B cell (primary cell): ENCODE measurements at regions not wholly inside any gene's neighbourhood (a gene's known extent, or its start where the extent isn't known, plus 50 kb on each side); places are given as distances from the start of the nearest gene placed in this dataset.

ENCODE experiments used
- ATAC-seq: fragments of 200-7000 bp; cut with Tn5 transposase; one replicate; pipeline ENCODE4 v1.10.0; 2021; ENCODE audit warnings: low read depth, mild to moderate bottlenecking, moderate number of reproducible peaks, moderate library complexity
- CTCF ChIA-PET: fragments of 350-600 bp; sonication (Branson Sonifier 250); formaldehyde crosslinking; loops from one replicate; lab custom pipeline; 2021; ENCODE audit warnings: antibody characterized with exemption, inconsistent platforms; lab: Charles Lee
- POLR2A ChIA-PET: fragments of 350-600 bp; sonication (Branson Sonifier 250); formaldehyde crosslinking; loops from one replicate; lab custom pipeline; 2021; ENCODE audit warnings: antibody characterized with exemption; lab: Charles Lee
- DNase-seq: peaks from one replicate; pipeline ENCODE4 v3.0.0; 2013
- H2AFZ ChIP-seq: 2 replicates; pipeline ENCODE4 v1.6.1; 2012; ENCODE audit warnings: mild to moderate bottlenecking, low read depth, low read length; ENCODE audit not compliant: insufficient read depth, poor library complexity, severe bottlenecking
- H3K27ac ChIP-seq, 2 donors: 1 replicate in 1 of 2; 2 replicates in 1 of 2; pipeline ENCODE4 v1.5.1; 2012 to 2013; ENCODE audit warnings: low read length in 2 of 2, mild to moderate bottlenecking in 2 of 2, moderate library complexity in 1 of 2
- H3K27me3 ChIP-seq, 4 experiments: fragments of 200-600 bp in 1 of 4; sonication (generic) in 1 of 4; replicated peaks in 1 of 4; 1 replicate in 2 of 4; 2 replicates in 2 of 4; pipeline versions ENCODE4 v1.6.1 to v1.7.0; 2013 to 2016; ENCODE audit warnings: low read length in 3 of 4, mild to moderate bottlenecking in 2 of 4, mixed read lengths in 1 of 4, moderate library complexity in 1 of 4; ENCODE audit not compliant: insufficient read depth in 4 of 4, control insufficient read depth in 3 of 4; ENCODE audit errors: control extremely low read depth in 1 of 4
- H3K36me3 ChIP-seq, 2 experiments: replicated peaks in 1 of 2; 1 replicate in 1 of 2; 2 replicates in 1 of 2; pipeline versions ENCODE4 v1.6.1 to v1.7.1; 2013; ENCODE audit warnings: low read length in 1 of 2; ENCODE audit not compliant: insufficient read depth in 2 of 2, control insufficient read depth in 1 of 2; ENCODE audit errors: control extremely low read depth in 1 of 2, extremely low read depth in 1 of 2
- H3K4me1 ChIP-seq, 2 donors: fragments of 200-600 bp in 1 of 2; sonication (generic) in 1 of 2; 1 replicate in 1 of 2; 2 replicates in 1 of 2; pipeline versions ENCODE4 v1.5.1 to v1.6.1; 2013 to 2017; ENCODE audit warnings: low read length in 2 of 2; ENCODE audit not compliant: control insufficient read depth in 2 of 2, insufficient read depth in 2 of 2
- H3K4me2 ChIP-seq: replicated peaks from 2 replicates; pipeline ENCODE3; 2012; ENCODE audit warnings: mild to moderate bottlenecking, low read depth, low read length; ENCODE audit not compliant: poor library complexity, severe bottlenecking
- H3K4me3 ChIP-seq, 5 experiments: fragments of 200-600 bp in 1 of 5; sonication (generic) in 1 of 5; 1 replicate in 3 of 5; 2 replicates in 2 of 5; pipeline versions ENCODE4 v1.5.1 to v1.7.0; 2011 to 2016; ENCODE audit warnings: low read length in 4 of 5, mild to moderate bottlenecking in 4 of 5, low read depth in 2 of 5, control low read depth in 1 of 5, moderate library complexity in 1 of 5; ENCODE audit not compliant: insufficient read depth in 1 of 5; ENCODE audit errors: control extremely low read depth in 1 of 5, extremely low read depth in 1 of 5
- H3K79me2 ChIP-seq: fragments of 200-600 bp; sonication (generic); one replicate; pipeline ENCODE4 v1.6.0; 2016; ENCODE audit warnings: low read length; ENCODE audit not compliant: control insufficient read depth, insufficient read depth
- H3K9ac ChIP-seq: fragments of 200-600 bp; sonication (generic); 2 replicates; pipeline ENCODE4 v1.6.1; 2017; ENCODE audit warnings: mild to moderate bottlenecking, low read length, moderate library complexity
- H3K9me3 ChIP-seq, 3 donors: one replicate each; pipeline versions ENCODE4 v1.6.1 to v1.7.1; 2013; ENCODE audit warnings: low read length in 2 of 3; ENCODE audit not compliant: control insufficient read depth in 2 of 3, insufficient read depth in 1 of 3; ENCODE audit errors: control extremely low read depth in 1 of 3
- H4K20me1 ChIP-seq: 2 replicates; pipeline ENCODE4 v1.6.0; 2012; ENCODE audit warnings: mild to moderate bottlenecking, low read length; ENCODE audit not compliant: insufficient read depth, control insufficient read depth, poor library complexity, severe bottlenecking
- H3K27ac Mint-ChIP-seq: one replicate; pipeline ENCODE4 v1.8.0; 2021; ENCODE audit warnings: mixed read lengths
- H3K27me3 Mint-ChIP-seq: one replicate; pipeline ENCODE4 v1.8.0; 2021; ENCODE audit warnings: mixed read lengths
- H3K4me1 Mint-ChIP-seq: one replicate; pipeline ENCODE4 v1.8.0; 2021; ENCODE audit warnings: mixed read lengths
- H3K4me3 Mint-ChIP-seq: one replicate; pipeline ENCODE4 v1.8.0; 2021; ENCODE audit warnings: mixed read lengths
- H3K9me3 Mint-ChIP-seq: one replicate; pipeline ENCODE4 v1.8.0; 2022; ENCODE audit warnings: mixed read lengths; ENCODE audit not compliant: insufficient read depth
- EZH2 ChIP-seq: IDR thresholded peaks from 2 replicates; pipeline ENCODE4 v1.6.1; 2012; ENCODE audit warnings: borderline replicate concordance, low read depth, mild to moderate bottlenecking, moderate library complexity, low read length; ENCODE audit not compliant: insufficient read depth, poor library complexity, severe bottlenecking
- WGBS: methylation state at CpG from one replicate; pipeline ENCODE4 v1.1.5; 2013; ENCODE audit warnings: missing lambda C conversion rate; ENCODE audit not compliant: insufficient coverage; 5-methylcytosine and 5-hydroxymethylcytosine counted together
- intact Hi-C: fragments of 100-400 bp; cut with micrococcal nuclease; formaldehyde crosslinking; loops from one replicate; pipeline ENCODE4 v1.10.0; 2022
- TF ChIP-seq, protein P1 (sequence below): fragments of 200-600 bp; IDR thresholded peaks from one replicate; pipeline ENCODE4 v1.8.0; 2022; ENCODE audit warnings: antibody characterized with exemption, mild to moderate bottlenecking

DNA sequence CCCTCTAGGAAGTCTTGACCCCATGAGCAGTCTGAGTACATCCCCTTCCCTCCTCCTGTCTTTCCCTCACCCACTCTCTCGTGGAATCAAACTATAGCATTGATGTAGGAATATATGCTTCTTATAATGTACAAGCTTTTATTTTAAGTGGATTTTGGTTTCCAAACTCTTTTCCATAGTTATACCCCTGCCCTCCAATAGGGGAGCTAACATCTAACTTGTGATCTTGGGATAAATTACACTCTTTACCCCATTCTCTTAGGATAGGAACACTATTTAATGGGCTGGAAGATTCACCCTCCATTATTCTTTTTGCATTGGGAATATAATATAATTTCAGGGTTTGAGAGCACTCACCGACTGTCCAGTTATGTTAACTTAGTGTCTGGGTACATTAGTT lies 465.9 kb downstream of the GATA3 start:
- POLR2A ChIA-PET: no interaction called here
- WGBS: 100% methylated on average over 1 of the region's 2 CpGs
- no peak overlapping the region for H3K4me3 Mint-ChIP-seq

DNA sequence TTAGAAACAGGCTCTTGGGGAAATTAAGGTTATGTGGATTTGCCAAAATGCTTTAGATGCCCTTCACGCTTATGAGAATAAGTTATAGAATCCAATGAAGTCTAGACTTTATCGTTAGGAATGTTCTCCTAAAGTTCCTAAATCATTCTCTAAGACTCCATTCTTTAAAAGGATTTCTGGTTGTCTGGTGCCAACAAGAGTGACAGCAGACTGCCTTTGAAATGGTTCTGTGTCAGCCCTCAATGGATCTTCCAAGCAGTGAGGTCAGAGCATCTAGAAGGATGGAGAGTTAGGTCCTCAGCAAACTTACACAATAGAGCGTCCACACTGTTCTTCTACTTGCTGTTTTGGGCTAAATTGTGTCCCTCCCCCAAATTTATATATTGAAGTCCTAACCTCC lies 473.3 kb downstream of the GATA3 start:
- H3K27me3 Mint-ChIP-seq: no peaks in the 10 kb centered on the region
- H3K9ac ChIP-seq: no peak overlapping the region
- peaks cover 5% of the 10 kb centered on the region for H3K9me3 Mint-ChIP-seq
- no peak overlapping the region for H3K27ac ChIP-seq
- H3K36me3 ChIP-seq: no peaks in the 10 kb centered on the region
- H3K27me3 ChIP-seq: no peaks in the 10 kb centered on the region
- intact Hi-C loops: no loop called here
- H4K20me1 ChIP-seq: no peaks in the 10 kb centered on the region
- H3K27ac Mint-ChIP-seq: no peak overlapping the region
- H3K4me3 Mint-ChIP-seq: no peak overlapping the region
- no peak overlapping the region for H3K4me3 ChIP-seq
- no peak overlapping the region for H3K4me2 ChIP-seq
- H3K9me3 ChIP-seq: no peaks in the 10 kb centered on the region
- ChIA-PET CTCF (no interaction called here), POLR2A (no interaction called here)
- no peak for TF ChIP-seq EZH2
- TF ChIP-seq, protein P1, sequence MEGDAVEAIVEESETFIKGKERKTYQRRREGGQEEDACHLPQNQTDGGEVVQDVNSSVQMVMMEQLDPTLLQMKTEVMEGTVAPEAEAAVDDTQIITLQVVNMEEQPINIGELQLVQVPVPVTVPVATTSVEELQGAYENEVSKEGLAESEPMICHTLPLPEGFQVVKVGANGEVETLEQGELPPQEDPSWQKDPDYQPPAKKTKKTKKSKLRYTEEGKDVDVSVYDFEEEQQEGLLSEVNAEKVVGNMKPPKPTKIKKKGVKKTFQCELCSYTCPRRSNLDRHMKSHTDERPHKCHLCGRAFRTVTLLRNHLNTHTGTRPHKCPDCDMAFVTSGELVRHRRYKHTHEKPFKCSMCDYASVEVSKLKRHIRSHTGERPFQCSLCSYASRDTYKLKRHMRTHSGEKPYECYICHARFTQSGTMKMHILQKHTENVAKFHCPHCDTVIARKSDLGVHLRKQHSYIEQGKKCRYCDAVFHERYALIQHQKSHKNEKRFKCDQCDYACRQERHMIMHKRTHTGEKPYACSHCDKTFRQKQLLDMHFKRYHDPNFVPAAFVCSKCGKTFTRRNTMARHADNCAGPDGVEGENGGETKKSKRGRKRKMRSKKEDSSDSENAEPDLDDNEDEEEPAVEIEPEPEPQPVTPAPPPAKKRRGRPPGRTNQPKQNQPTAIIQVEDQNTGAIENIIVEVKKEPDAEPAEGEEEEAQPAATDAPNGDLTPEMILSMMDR: no peak
- no peak overlapping the region for H2AFZ ChIP-seq
- no peaks in the 10 kb centered on the region for H3K4me1 ChIP-seq
- no CpG with 5 or more reads among the region's 3 CpGs for WGBS
- no peaks in the 10 kb centered on the region for H3K4me1 Mint-ChIP-seq
- H3K79me2 ChIP-seq: no peaks in the 10 kb centered on the region
- no peak for ATAC-seq
- DNase-seq: no peak

More for the DNA sequence above, 465.9 kb downstream of the GATA3 start:
- no peaks in the 10 kb centered on the region for H3K27me3 ChIP-seq
- no peak overlapping the region for H3K27ac Mint-ChIP-seq
- CTCF ChIA-PET: no interaction called here
- no peak overlapping the region for H2AFZ ChIP-seq
- DNase-seq: no peak
- H3K36me3 ChIP-seq: no peaks in the 10 kb centered on the region
- H3K9ac ChIP-seq: no peak overlapping the region
- intact Hi-C loops: no loop called here
- H3K4me3 ChIP-seq: no peak overlapping the region
- no peak overlapping the region for H3K27ac ChIP-seq
- no peak overlapping the region for H3K4me2 ChIP-seq
- H3K79me2 ChIP-seq: no peaks in the 10 kb centered on the region
- no peak for ATAC-seq
- H3K4me1 ChIP-seq: no peaks in the 10 kb centered on the region
- TF ChIP-seq, protein P1: no peak
- TF ChIP-seq EZH2: no peak
- no peaks in the 10 kb centered on the region for H3K4me1 Mint-ChIP-seq
- H4K20me1 ChIP-seq: no peaks in the 10 kb centered on the region
- peaks cover 5% of the 10 kb centered on the region for H3K9me3 Mint-ChIP-seq
- H3K27me3 Mint-ChIP-seq: no peaks in the 10 kb centered on the region
- H3K9me3 ChIP-seq: no peaks in the 10 kb centered on the region
